Uterus (tissue), 2 donors: ENCODE measurements at regions not wholly inside any gene's neighbourhood (a gene's known extent, or its start where the extent isn't known, plus 50 kb on each side); places are given as distances from the start of the nearest gene placed in this dataset.

Source experiments
- CTCF ChIP-seq, 4 experiments: fragments of 200-600 bp in 2 of 4; fragments of 450-650 bp in 2 of 4; sonication (generic) in 2 of 4; IDR thresholded peaks; one replicate each; pipeline ENCODE4 v1.5.1; 2016 to 2019; ENCODE audit warnings: antibody characterized with exemption in 4 of 4, mild to moderate bottlenecking in 2 of 4, moderate library complexity in 1 of 4
- POLR2A ChIP-seq, 2 donors: fragments of 450-650 bp; IDR thresholded peaks; one replicate each; pipeline ENCODE4 v1.6.1; 2016; ENCODE audit warnings: antibody characterized with exemption in 2 of 2, mild to moderate bottlenecking in 1 of 2, moderate library complexity in 1 of 2

GRCh38 chr2:120502357-120502756 lies 156.4 kb downstream of the INHBB start:
- TF ChIP-seq CTCF (IDR thresholded peaks at IDR 0.05): no peak
- TF ChIP-seq POLR2A (IDR thresholded peaks at IDR 0.05): no peak
